Esophagus squamous epithelium (tissue), 5 donors: ENCODE measurements at regions not wholly inside any gene's neighbourhood (a gene's known extent, or its start where the extent isn't known, plus 50 kb on each side); places are given as distances from the start of the nearest gene placed in this dataset.

Experiments
- DNase-seq: peaks from one replicate; lab custom pipeline; 2025; lab: John Stamatoyannopoulos, UW
- H3K27ac ChIP-seq, 4 donors: fragments of 200-600 bp; sonication (generic); one replicate each; pipeline ENCODE4 v1.5.1; 2016 to 2019; ENCODE audit warnings: mild to moderate bottlenecking in 1 of 4
- H3K27me3 ChIP-seq, 4 donors: fragments of 200-600 bp; sonication (generic); 1 replicate in 3 of 4; 2 replicates in 1 of 4; pipeline versions ENCODE4 v1.5.1 to v1.6.0; 2017 to 2021; ENCODE audit warnings: antibody characterized with exemption in 1 of 4
- H3K36me3 ChIP-seq, 3 donors: fragments of 200-600 bp; sonication (generic); one replicate each; pipeline ENCODE4 v1.5.1; 2016 to 2019
- H3K4me1 ChIP-seq, 3 donors: fragments of 200-600 bp; sonication (generic); one replicate each; pipeline ENCODE4 v1.5.1; 2017 to 2019
- H3K4me3 ChIP-seq, 4 donors: fragments of 200-600 bp; sonication (generic); 1 replicate in 3 of 4; 2 replicates in 1 of 4; pipeline ENCODE4 v1.5.1; 2016 to 2019; ENCODE audit warnings: mild to moderate bottlenecking in 2 of 4, moderate library complexity in 1 of 4
- H3K9me3 ChIP-seq, 3 donors: fragments of 200-600 bp; sonication (generic); one replicate each; pipeline ENCODE4 v1.5.1; 2016 to 2019
- CTCF ChIP-seq, 6 experiments: fragments of 450-650 bp in 4 of 6; fragments of 200-600 bp in 2 of 6; sonication (generic) in 2 of 6; IDR thresholded peaks; one replicate each; pipeline ENCODE4 v1.5.1; 2016 to 2019; ENCODE audit warnings: antibody characterized with exemption in 6 of 6, mild to moderate bottlenecking in 4 of 6, moderate library complexity in 4 of 6
- POLR2A ChIP-seq, 4 donors: fragments of 450-650 bp; IDR thresholded peaks; one replicate each; pipeline ENCODE4 v1.6.1; 2017; ENCODE audit warnings: antibody characterized with exemption in 4 of 4, mild to moderate bottlenecking in 4 of 4, moderate library complexity in 3 of 4
- WGBS, 2 donors: methylation state at CpG; one replicate each; pipeline ENCODE4 v1.1.5; 2018; 5-methylcytosine and 5-hydroxymethylcytosine counted together
- intact Hi-C: fragments of 100-400 bp; cut with DNase I; formaldehyde crosslinking; loops from one replicate; pipeline ENCODE4 v1.15.0; 2022
- donor health status: DM: yes; HTN: yes; CAD: no.

- whole genome bisulfite sequencing, 2 donors = 42 to 45% methylated on average over 5 of the region's 5 CpGs
- TF ChIP-seq CTCF (IDR thresholded peaks at IDR 0.05) (no peak), POLR2A (IDR thresholded peaks at IDR 0.05) (no peak)
- DNase-seq = no peak
Observed at GRCh38 chr21:31484219-31484618, 140.2 kb upstream of the TIAM1 start.

GRCh38 chr21:31483146-31483545 is 139.1 kb upstream of the TIAM1 start:
- intact Hi-C loops = no loop called here
- TF ChIP-seq POLR2A (IDR thresholded peaks at IDR 0.05) (no peak), CTCF (IDR thresholded peaks at IDR 0.05) (no peak)
- H3K9me3 ChIP-seq = peaks cover 0 to 35% (median 8%) of the 10 kb centered on the region in 3 donors
- no peak for DNase-seq
- H3K4me3 ChIP-seq = no peak overlapping the region
- no peaks in the 10 kb centered on the region for H3K36me3 ChIP-seq
- no peak overlapping the region for H3K27ac ChIP-seq
- no peaks in the 10 kb centered on the region for H3K4me1 ChIP-seq
- WGBS, 2 donors = 70 to 77% methylated on average over 4 of the region's 4 CpGs
- no peaks in the 10 kb centered on the region for H3K27me3 ChIP-seq

More at GRCh38 chr21:31484219-31484618, 140.2 kb upstream of the TIAM1 start:
- Histone ChIP-seq H3K27me3 (no peaks in the 10 kb centered on the region), H3K4me1 (no peaks in the 10 kb centered on the region), H3K27ac (no peak overlapping the region), H3K36me3 (no peaks in the 10 kb centered on the region), H3K9me3 (peaks cover 0 to 35% (median 8%) of the 10 kb centered on the region in 3 donors), H3K4me3 (no peak overlapping the region)
- intact Hi-C loops = no loop called here

GRCh38 chr21:31482460-31482859 is 138.4 kb upstream of the TIAM1 start:
- no peak for TF ChIP-seq CTCF (IDR thresholded peaks at IDR 0.05)
- no peak for TF ChIP-seq POLR2A (IDR thresholded peaks at IDR 0.05)
- intact Hi-C loops = no loop called here

GRCh38 chr21:31480228-31480627 is 136.2 kb upstream of the TIAM1 start:
- H3K9me3 ChIP-seq = peaks cover 0 to 28% (median 8%) of the 10 kb centered on the region in 3 donors
- TF ChIP-seq CTCF (IDR thresholded peaks at IDR 0.05) = no peak
- no peak for TF ChIP-seq POLR2A (IDR thresholded peaks at IDR 0.05)
- H3K4me1 ChIP-seq = no peaks in the 10 kb centered on the region
- WGBS, 2 donors = 40 to 43% methylated on average over 1 of the region's 1 CpG
- H3K36me3 ChIP-seq = no peaks in the 10 kb centered on the region
- intact Hi-C loops = no loop called here
- H3K27ac ChIP-seq = no peak overlapping the region
- no peaks in the 10 kb centered on the region for H3K27me3 ChIP-seq
- no peak overlapping the region for H3K4me3 ChIP-seq
- no peak for DNase-seq

More at GRCh38 chr21:31482460-31482859, 138.4 kb upstream of the TIAM1 start:
- no peak for DNase-seq
- H3K4me1 ChIP-seq = no peaks in the 10 kb centered on the region
- 69 to 98% methylated on average over 4 to 5 of the region's 5 CpGs for WGBS, 2 donors
- no peaks in the 10 kb centered on the region for H3K27me3 ChIP-seq
- H3K27ac ChIP-seq = no peak overlapping the region
- no peak overlapping the region for H3K4me3 ChIP-seq
- H3K36me3 ChIP-seq = no peaks in the 10 kb centered on the region
- peaks cover 0 to 35% (median 8%) of the 10 kb centered on the region in 3 donors for H3K9me3 ChIP-seq

- WGBS, 2 donors = 82 to 85% methylated on average over 6 of the region's 6 CpGs
- Histone ChIP-seq H3K36me3 (no peaks in the 10 kb centered on the region), H3K4me3 (no peak overlapping the region), H3K9me3 (peaks cover 0 to 24% (median 8%) of the 10 kb centered on the region in 3 donors), H3K27me3 (no peaks in the 10 kb centered on the region), H3K4me1 (no peaks in the 10 kb centered on the region), H3K27ac (no peak overlapping the region)
- no peak for DNase-seq
- no peak for TF ChIP-seq POLR2A (IDR thresholded peaks at IDR 0.05)
- no peak for TF ChIP-seq CTCF (IDR thresholded peaks at IDR 0.05)
- intact Hi-C loops = no loop called here
Observed at GRCh38 chr21:31479714-31480113, 135.7 kb upstream of the TIAM1 start.
